ENCODE measurements at regions not wholly inside any gene's neighbourhood (a gene's known extent, or its start where the extent isn't known, plus 50 kb on each side); places are given as distances from the start of the nearest gene placed in this dataset.
"Not testable (repeated sequence)": the region's sequence is repeated elsewhere in the genome, so short reads cannot be mapped to it uniquely, and the experiment has no call there.

GRCh38 chr3:110001905-110002304 is 664.6 kb upstream of the DPPA4 start:
- not testable (repeated sequence) for DNase-seq (ENCODE audit: low spot score)

GRCh38 chr3:110006913-110007312 is 669.6 kb upstream of the DPPA4 start:
- DNase-seq (ENCODE audit: low spot score) = no peak

GRCh38 chr3:110015231-110015963 is 678.1 kb upstream of the DPPA4 start:
- no peak for DNase-seq (ENCODE audit: low spot score)

- no peak for DNase-seq (ENCODE audit: low spot score)
Measured at GRCh38 chr3:110016235-110016815, 679.0 kb upstream of the DPPA4 start.

GRCh38 chr3:110017304-110017703 is 680.0 kb upstream of the DPPA4 start:
- DNase-seq (ENCODE audit: low spot score) = no peak

GRCh38 chr3:110021659-110022058 is 684.3 kb upstream of the DPPA4 start:
- DNase-seq (ENCODE audit: low spot score) = no peak

GRCh38 chr3:110023022-110023421 is 685.7 kb upstream of the DPPA4 start:
- not testable (repeated sequence) for DNase-seq (ENCODE audit: low spot score)

- DNase-seq (ENCODE audit: low spot score) = no peak
Measured at GRCh38 chr3:110026421-110026820, 689.1 kb upstream of the DPPA4 start.

- peak; percentile 64 for DNase-seq (ENCODE audit: low spot score)
Measured at GRCh38 chr3:110027446-110028080, 690.2 kb upstream of the DPPA4 start.

GRCh38 chr3:110031975-110032374 is 694.6 kb upstream of the DPPA4 start:
- no peak for DNase-seq (ENCODE audit: low spot score)

- DNase-seq (ENCODE audit: low spot score) = no peak
Measured at GRCh38 chr3:110059431-110059830, 722.1 kb upstream of the DPPA4 start.

- DNase-seq (ENCODE audit: low spot score) = no peak
Measured at GRCh38 chr3:110062716-110063115, 725.4 kb upstream of the DPPA4 start.

GRCh38 chr3:110063178-110063577 is 725.8 kb upstream of the DPPA4 start:
- DNase-seq (ENCODE audit: low spot score) = no peak

GRCh38 chr3:110066206-110066605 is 728.9 kb upstream of the DPPA4 start:
- no peak for DNase-seq (ENCODE audit: low spot score)

- DNase-seq (ENCODE audit: low spot score) = no peak
Measured at GRCh38 chr3:110067527-110067926, 730.2 kb upstream of the DPPA4 start.

- DNase-seq (ENCODE audit: low spot score) = no peak
Measured at GRCh38 chr3:110069761-110070160, 732.4 kb upstream of the DPPA4 start.

GRCh38 chr3:110070161-110070916 is 733.0 kb upstream of the DPPA4 start:
- DNase-seq (ENCODE audit: low spot score) = peak; percentile 16

GRCh38 chr3:110074095-110074494 is 736.7 kb upstream of the DPPA4 start:
- no peak for DNase-seq (ENCODE audit: low spot score)

GRCh38 chr3:110077093-110077492 is 739.7 kb upstream of the DPPA4 start:
- DNase-seq (ENCODE audit: low spot score) = no peak

GRCh38 chr3:110093411-110093810 is 756.1 kb upstream of the DPPA4 start:
- no peak for DNase-seq (ENCODE audit: low spot score)

GRCh38 chr3:110093812-110094401 is 756.6 kb upstream of the DPPA4 start:
- DNase-seq (ENCODE audit: low spot score) = no peak

- DNase-seq (ENCODE audit: low spot score) = no peak
Measured at GRCh38 chr3:110099711-110100110, 762.4 kb upstream of the DPPA4 start.

Data from AG08395 (cell line).